Right ventricle myocardium inferior (tissue), 1 donor: ENCODE measurements at regions not wholly inside any gene's neighbourhood (a gene's known extent, or its start where the extent isn't known, plus 50 kb on each side); places are given as distances from the start of the nearest gene placed in this dataset.
A peak's percentile ranks its signal among the peaks of the same experiment; 100 is the strongest.
"Not testable (repeated sequence)": the region's sequence is repeated elsewhere in the genome, so short reads cannot be mapped to it uniquely, and the experiment has no call there.

Experiments used
- ATAC-seq: fragments of 200-7000 bp; cut with Tn5 transposase; one replicate; pipeline ENCODE4 v1.9.1; 2020; ENCODE audit warnings: mild to moderate bottlenecking, moderate library complexity
- DNase-seq: peaks from one replicate; pipeline ENCODE4 v3.0.0; 2021; ENCODE audit errors: missing footprints
- intact Hi-C: fragments of 100-400 bp; cut with DNase I; formaldehyde crosslinking; loops from one replicate; pipeline ENCODE4 v1.11.0; 2022
- donor health status: DM: no; HTN: yes; CAD: no; lungs with severe emphysema.

- intact Hi-C loops = no loop called here
- no peak for DNase-seq
These were observed 128.0 kb downstream of the ARL4A start for GRCh38 chr7:12815426-12815825.

DNA sequence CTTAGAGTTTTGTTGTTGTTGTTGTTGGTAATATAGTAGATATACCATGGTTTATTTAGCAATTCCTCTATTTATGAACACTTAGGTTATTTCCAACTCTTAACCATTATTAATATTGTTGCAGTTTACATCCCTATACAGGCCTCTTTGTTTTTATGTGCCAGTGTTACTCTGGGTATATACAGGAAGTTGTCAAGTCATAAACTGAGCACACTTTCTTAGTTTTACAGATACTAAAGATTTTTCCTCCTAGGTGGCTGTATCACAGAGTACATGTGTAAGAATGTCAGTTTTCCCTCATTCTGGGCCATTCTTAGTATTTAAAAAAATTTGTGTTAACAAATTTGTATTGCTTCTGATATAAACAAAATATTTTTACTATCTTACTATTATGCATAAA is 128.4 kb downstream of the ARL4A start:
- DNase-seq (no peak), ATAC-seq (no peak)
- intact Hi-C loops = no loop called here

More at GRCh38 chr7:12815426-12815825, 128.0 kb downstream of the ARL4A start:
- no peak for ATAC-seq

- ATAC-seq (no peak), DNase-seq (no peak)
- intact Hi-C loops = no loop called here
These were observed 133.3 kb downstream of the ARL4A start for GRCh38 chr7:12820777-12821176.

DNA sequence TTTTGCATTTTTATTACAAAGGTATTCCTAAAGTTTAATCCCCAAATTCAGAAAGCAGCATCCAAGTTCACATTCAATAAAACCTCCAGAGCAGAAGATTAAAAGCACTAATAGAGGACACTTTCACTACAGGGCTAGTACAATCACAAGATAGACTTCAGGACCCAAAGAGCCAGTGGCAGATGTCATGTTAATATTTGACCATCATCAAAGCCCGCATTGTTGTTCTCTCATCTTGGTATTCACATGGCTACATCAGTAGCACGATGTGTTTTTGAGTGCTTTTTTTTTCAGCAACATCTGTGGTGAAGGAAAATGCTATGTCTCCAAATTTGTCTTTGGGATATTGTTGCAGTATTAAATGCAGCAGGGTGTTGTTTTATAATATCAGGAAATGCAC is 134.3 kb downstream of the ARL4A start:
- ATAC-seq = no peak
- DNase-seq = no peak
- intact Hi-C loops = no loop called here

- intact Hi-C loops = no loop called here
These were observed 138.6 kb downstream of the ARL4A start for GRCh38 chr7:12826079-12826478.

GRCh38 chr7:12827219-12827821 is 139.9 kb downstream of the ARL4A start:
- DNase-seq (no peak), ATAC-seq (peak; percentile 83)
- intact Hi-C loops = no loop called here

More at GRCh38 chr7:12826079-12826478, 138.6 kb downstream of the ARL4A start:
- ATAC-seq = no peak
- DNase-seq = no peak

DNA sequence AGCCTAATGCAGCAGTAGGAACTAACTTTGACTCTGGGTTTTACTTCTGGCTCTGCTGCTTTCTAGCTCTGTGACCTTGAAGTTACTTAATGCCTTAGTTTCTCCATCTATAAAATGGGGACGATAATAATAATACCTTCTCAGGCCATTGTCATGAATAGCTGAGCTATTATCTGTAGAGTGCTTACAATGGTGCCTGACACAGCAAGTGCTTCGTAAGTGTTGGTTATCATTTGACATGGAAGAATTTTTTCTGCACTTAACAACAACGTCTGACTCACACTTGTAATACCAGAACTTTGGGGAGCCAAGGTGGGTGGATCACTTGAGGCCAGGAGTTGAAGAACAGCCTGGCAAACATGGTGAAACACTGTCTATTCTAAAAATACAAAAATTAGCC is 140.5 kb downstream of the ARL4A start:
- intact Hi-C loops = no loop called here
- peak; percentile 44 for ATAC-seq

GRCh38 chr7:12831024-12831423 is 143.6 kb downstream of the ARL4A start:
- DNase-seq = no peak
- no peak for ATAC-seq
- intact Hi-C loops = no loop called here

More for the DNA sequence above, 140.5 kb downstream of the ARL4A start:
- DNase-seq = no peak

- DNase-seq (no peak), ATAC-seq (no peak)
- intact Hi-C loops = no loop called here
These were observed 146.4 kb downstream of the ARL4A start for GRCh38 chr7:12833829-12834228.

- intact Hi-C loops = no loop called here
- DNase-seq (no peak), ATAC-seq (no peak)
These were observed 147.3 kb downstream of the ARL4A start for GRCh38 chr7:12834782-12835181.

GRCh38 chr7:12839508-12840153 is 152.2 kb downstream of the ARL4A start:
- no peak for ATAC-seq
- peak; percentile 37 for DNase-seq

GRCh38 chr7:12844732-12845131 is 157.3 kb downstream of the ARL4A start:
- DNase-seq, ATAC-seq, intact Hi-C loops: not testable (repeated sequence)

More at GRCh38 chr7:12839508-12840153, 152.2 kb downstream of the ARL4A start:
- intact Hi-C loops = no loop called here

GRCh38 chr7:12847001-12847400 is 159.6 kb downstream of the ARL4A start:
- ATAC-seq (no peak), DNase-seq (no peak)
- intact Hi-C loops = no loop called here

DNA sequence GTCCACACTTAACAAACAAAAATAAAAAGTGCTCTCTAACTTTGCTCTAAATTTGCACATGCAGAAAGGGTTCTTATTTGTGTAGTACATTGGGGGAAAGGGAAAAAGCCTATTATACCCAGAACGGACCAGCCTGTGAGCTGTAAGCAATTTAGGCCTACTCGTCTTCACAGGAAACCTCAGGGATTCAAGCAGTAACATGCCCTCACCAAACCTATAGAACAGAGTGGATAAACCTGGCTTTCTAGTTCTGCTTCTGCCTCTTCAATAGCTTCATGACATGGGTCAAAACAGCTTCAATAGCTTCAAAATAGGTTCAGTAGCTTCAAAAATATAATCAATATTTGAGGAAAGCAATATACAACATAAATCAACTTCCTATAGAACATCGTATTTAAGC is 163.7 kb downstream of the ARL4A start:
- DNase-seq = no peak
- no peak for ATAC-seq
- intact Hi-C loops = no loop called here

GRCh38 chr7:12851841-12852240 is 164.4 kb downstream of the ARL4A start:
- ATAC-seq = no peak
- intact Hi-C loops = no loop called here
- no peak for DNase-seq

GRCh38 chr7:12855036-12855435 is 167.6 kb downstream of the ARL4A start:
- DNase-seq = no peak
- no peak for ATAC-seq
- intact Hi-C loops = no loop called here

- no peak for DNase-seq
- intact Hi-C loops = no loop called here
- no peak for ATAC-seq
These were observed 172.3 kb downstream of the ARL4A start for GRCh38 chr7:12859761-12860160.

DNA sequence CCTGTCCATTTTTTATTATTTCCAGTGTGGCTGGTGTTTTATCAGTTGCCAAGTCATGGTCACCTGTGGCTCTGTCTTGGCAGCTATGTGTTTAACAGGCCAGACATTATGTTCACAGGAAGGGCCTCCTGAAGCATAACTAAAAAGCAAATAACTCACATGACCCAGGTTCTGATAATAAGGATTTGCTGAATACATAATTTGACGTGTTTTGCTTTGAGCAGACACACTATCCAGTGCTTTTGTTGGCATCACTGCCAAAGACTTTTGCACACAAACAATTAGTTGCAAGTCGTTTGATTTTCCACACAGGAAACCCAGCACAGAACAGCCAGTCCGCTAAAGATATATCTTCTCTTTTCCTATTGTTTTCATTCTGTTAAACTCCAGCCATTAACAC is 173.6 kb downstream of the ARL4A start:
- ATAC-seq (no peak), DNase-seq (no peak)
- intact Hi-C loops = no loop called here

- no peak for ATAC-seq
- DNase-seq = no peak
- intact Hi-C loops = no loop called here
These were observed 174.7 kb downstream of the ARL4A start for GRCh38 chr7:12862146-12862545.

GRCh38 chr7:12864470-12865046 is 177.1 kb downstream of the ARL4A start:
- intact Hi-C loops = no loop called here
- peak; percentile 61 for DNase-seq
- ATAC-seq = no peak
